LNCAP (cell line): ENCODE measurements at regions not wholly inside any gene's neighbourhood (a gene's known extent, or its start where the extent isn't known, plus 50 kb on each side); places are given as distances from the start of the nearest gene placed in this dataset.

Experiments used
- CTCF ChIP-seq: fragments of 450-650 bp; IDR thresholded peaks from 2 replicates; pipeline ENCODE4 v1.5.1; 2017; ENCODE audit warnings: mild to moderate bottlenecking

- TF ChIP-seq CTCF, result no peak
Observed at GRCh38 chr2:13137679-13138078, 420.9 kb downstream of the TRIB2 start.

GRCh38 chr2:13141315-13141714 is 424.6 kb downstream of the TRIB2 start:
- no peak for TF ChIP-seq CTCF

GRCh38 chr2:13143451-13143850 is 426.7 kb downstream of the TRIB2 start:
- no peak for TF ChIP-seq CTCF

- TF ChIP-seq CTCF, result no peak
Observed at GRCh38 chr2:13156916-13157315, 440.2 kb downstream of the TRIB2 start.

GRCh38 chr2:13158466-13158865 is 441.7 kb downstream of the TRIB2 start:
- no peak for TF ChIP-seq CTCF

GRCh38 chr2:13180729-13181128 is 464.0 kb downstream of the TRIB2 start:
- no peak for TF ChIP-seq CTCF

GRCh38 chr2:13193075-13193474 is 476.3 kb downstream of the TRIB2 start:
- TF ChIP-seq CTCF, result no peak

- TF ChIP-seq CTCF, result peak; percentile 48
Observed at GRCh38 chr2:13193900-13194299, 477.2 kb downstream of the TRIB2 start.
